ENCODE measurements at regions not wholly inside any gene's neighbourhood (a gene's known extent, or its start where the extent isn't known, plus 50 kb on each side); places are given as distances from the start of the nearest gene placed in this dataset.

DNA sequence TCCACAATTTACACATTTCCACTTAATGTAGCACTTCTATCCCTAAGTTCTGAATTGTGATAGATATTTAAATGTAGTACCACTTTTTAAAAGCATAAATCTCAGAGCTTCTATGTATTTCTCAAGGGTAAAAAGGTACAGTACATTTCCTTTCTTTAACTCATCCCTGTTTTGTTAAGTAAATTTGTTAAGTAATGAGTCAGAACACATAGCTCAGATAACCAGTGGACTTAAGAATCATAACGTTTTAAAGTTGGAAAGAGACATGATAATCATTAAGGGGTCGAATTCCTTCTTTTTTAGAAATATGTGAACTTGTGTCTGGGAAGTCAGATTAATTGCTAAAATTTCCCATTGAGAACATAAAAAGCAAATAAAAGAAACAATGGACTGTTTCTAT lies 810.2 kb upstream of the NUDT12 start:
- no peaks in the 10 kb centered on the region for H3K79me2 ChIP-seq (ENCODE audit: insufficient read depth, low read length)
- H3K27me3 Mint-ChIP-seq (ENCODE audit: low read depth) = no peaks in the 10 kb centered on the region
- no peak overlapping the region for H4K5ac ChIP-seq (ENCODE audit: insufficient read length, low read depth, low read length)
- no peak overlapping the region for H3K56ac ChIP-seq (ENCODE audit: insufficient read length, low read depth, low read length)
- H3K9me3 ChIP-seq (ENCODE audit: control insufficient read depth, low read depth, low read length) = no peaks in the 10 kb centered on the region
- H3K18ac ChIP-seq (ENCODE audit: insufficient read length, low read depth, low read length) = no peak overlapping the region
- H2BK20ac ChIP-seq (ENCODE audit: low read depth, low read length, poor library complexity, severe bottlenecking) = no peak overlapping the region
- no peak overlapping the region for H2AK5ac ChIP-seq (ENCODE audit: insufficient read length, low read length)
- no peak overlapping the region for H3K14ac ChIP-seq (ENCODE audit: insufficient read depth, low read length)
- H3K23ac ChIP-seq (ENCODE audit: insufficient read length, low read depth, low read length) = no peak overlapping the region
- H2BK120ac ChIP-seq (ENCODE audit: low read depth, low read length, poor library complexity, severe bottlenecking) = no peak overlapping the region
- no peak overlapping the region for H2BK12ac ChIP-seq (ENCODE audit: insufficient read length, low read depth, low read length)
- H3K23me2 ChIP-seq (ENCODE audit: insufficient read length, low read depth, low read length, poor library complexity, severe bottlenecking) = no peaks in the 10 kb centered on the region
- no peak overlapping the region for H2BK5ac ChIP-seq (ENCODE audit: insufficient read length, low read length)
- H3K27ac Mint-ChIP-seq = no peak overlapping the region
- H3K9ac ChIP-seq (ENCODE audit: extremely low read depth, insufficient read length, low read length) = no peak overlapping the region
- no peak overlapping the region for H4K91ac ChIP-seq (ENCODE audit: insufficient read length, low read depth, low read length)
- WGBS (ENCODE audit: extremely low coverage, insufficient read length, low lambda C conversion rate) = no CpG with 5 or more reads among the region's 2 CpGs
- H3K4me2 ChIP-seq (ENCODE audit: insufficient read depth, insufficient read length, low read length) = no peak overlapping the region
- H4K20me1 ChIP-seq (ENCODE audit: control insufficient read depth, insufficient read depth, insufficient read length) = no peaks in the 10 kb centered on the region
- no peak overlapping the region for H3T11ph ChIP-seq (ENCODE audit: low read length)
- no peak overlapping the region for H2AFZ ChIP-seq (ENCODE audit: low read length)
- no peaks in the 10 kb centered on the region for H3K27me3 ChIP-seq (ENCODE audit: insufficient read depth, low read length)
- H3K79me1 ChIP-seq (ENCODE audit: insufficient read depth, low read depth, low read length, poor library complexity, severe bottlenecking) = no peaks in the 10 kb centered on the region
- H3K4me3 Mint-ChIP-seq = no peak overlapping the region
- H3K4ac ChIP-seq (ENCODE audit: low read depth, low read length) = no peak overlapping the region
- H4K8ac ChIP-seq (replicated peaks; ENCODE audit: insufficient read length, low read depth, low read length) = no peak overlapping the region
- H2BK15ac ChIP-seq (ENCODE audit: low read depth, low read length) = no peak overlapping the region
- no peak for DNase-seq
- TF ChIP-seq, protein P1, sequence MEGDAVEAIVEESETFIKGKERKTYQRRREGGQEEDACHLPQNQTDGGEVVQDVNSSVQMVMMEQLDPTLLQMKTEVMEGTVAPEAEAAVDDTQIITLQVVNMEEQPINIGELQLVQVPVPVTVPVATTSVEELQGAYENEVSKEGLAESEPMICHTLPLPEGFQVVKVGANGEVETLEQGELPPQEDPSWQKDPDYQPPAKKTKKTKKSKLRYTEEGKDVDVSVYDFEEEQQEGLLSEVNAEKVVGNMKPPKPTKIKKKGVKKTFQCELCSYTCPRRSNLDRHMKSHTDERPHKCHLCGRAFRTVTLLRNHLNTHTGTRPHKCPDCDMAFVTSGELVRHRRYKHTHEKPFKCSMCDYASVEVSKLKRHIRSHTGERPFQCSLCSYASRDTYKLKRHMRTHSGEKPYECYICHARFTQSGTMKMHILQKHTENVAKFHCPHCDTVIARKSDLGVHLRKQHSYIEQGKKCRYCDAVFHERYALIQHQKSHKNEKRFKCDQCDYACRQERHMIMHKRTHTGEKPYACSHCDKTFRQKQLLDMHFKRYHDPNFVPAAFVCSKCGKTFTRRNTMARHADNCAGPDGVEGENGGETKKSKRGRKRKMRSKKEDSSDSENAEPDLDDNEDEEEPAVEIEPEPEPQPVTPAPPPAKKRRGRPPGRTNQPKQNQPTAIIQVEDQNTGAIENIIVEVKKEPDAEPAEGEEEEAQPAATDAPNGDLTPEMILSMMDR (conservative IDR thresholded peaks at IDR 0.05) = no peak
- no peaks in the 10 kb centered on the region for H3K36me3 Mint-ChIP-seq (ENCODE audit: insufficient read depth in 1 of 3, low read depth in 3 of 3)
- H3K9me3 Mint-ChIP-seq = no peaks in the 10 kb centered on the region
- H3K27ac ChIP-seq (ENCODE audit: insufficient read length, low read depth, low read length) = no peak overlapping the region
- no peaks in the 10 kb centered on the region for H3K4me1 ChIP-seq (ENCODE audit: insufficient read depth, low read length)
- H3K4me1 Mint-ChIP-seq = no peaks in the 10 kb centered on the region
